ENCODE measurements at regions not wholly inside any gene's neighbourhood (a gene's known extent, or its start where the extent isn't known, plus 50 kb on each side); places are given as distances from the start of the nearest gene placed in this dataset.
"Not testable (repeated sequence)": the region's sequence is repeated elsewhere in the genome, so short reads cannot be mapped to it uniquely, and the experiment has no call there.

- Histone ChIP-seq H3K4me3 (ENCODE audit: low read depth in 2 of 2, low read length in 2 of 2) (no peak overlapping the region), H3K27ac (ENCODE audit: low read length) (no peak overlapping the region), H3K4me1 (ENCODE audit: control insufficient read depth, insufficient read depth, low read length) (no peaks in the 10 kb centered on the region), H3K27me3 (ENCODE audit: control insufficient read depth, insufficient read depth, low read length) (no peaks in the 10 kb centered on the region), H3K36me3 (ENCODE audit: control insufficient read depth, insufficient read depth, low read length) (no peaks in the 10 kb centered on the region), H3K9me3 (ENCODE audit: control insufficient read depth, insufficient read depth, low read depth, low read length) (no peaks in the 10 kb centered on the region)
- in situ Hi-C loops (cut with HindIII; ENCODE audit: low pct_unique_long_range_greater_than_20kb, low sequenced_read_pairs) (no loop called here), intact Hi-C loops (cut with micrococcal nuclease; ENCODE audit: unreplicated experiment) (no loop called here)
- no peak for DNase-seq (ENCODE audit: low read depth, low spot score)
- ATAC-seq, result no peak
- ChIA-PET POLR2A (no interaction called here), CTCF (no interaction called here)
- TF ChIP-seq CTCF (IDR thresholded peaks at IDR 0.05) (no peak), REST (IDR thresholded peaks at IDR 0.05; ENCODE audit: insufficient read depth in 1 of 2, low read depth in 2 of 2, low read length in 1 of 2) (no peak), TCF7L2 (IDR thresholded peaks at IDR 0.05; ENCODE audit: low read depth, low read length) (no peak)
- BruUV-seq (replicated peaks), result no TSS peak
Measured at GRCh38 chr5:113761594-113761993, 248.1 kb downstream of the YTHDC2 start.

GRCh38 chr5:113764382-113764781 lies 250.9 kb downstream of the YTHDC2 start:
- BruUV-seq (replicated peaks), result no TSS peak
- no peaks in the 10 kb centered on the region for H3K27me3 ChIP-seq (ENCODE audit: control insufficient read depth, insufficient read depth, low read length)
- CTCF ChIA-PET, result no interaction called here
- no peak overlapping the region for H3K27ac ChIP-seq (ENCODE audit: low read length)
- DNase-seq (ENCODE audit: low read depth, low spot score), result no peak
- TF ChIP-seq TCF7L2 (IDR thresholded peaks at IDR 0.05; ENCODE audit: low read depth, low read length), result no peak
- no peak for TF ChIP-seq CTCF (IDR thresholded peaks at IDR 0.05)
- TF ChIP-seq POLR2AphosphoS5 (IDR thresholded peaks at IDR 0.05; ENCODE audit: low read depth, low read length), result no peak
- TF ChIP-seq SIN3A (IDR thresholded peaks at IDR 0.05; ENCODE audit: borderline replicate concordance, insufficient read depth, low read depth, low read length), result no peak
- TF ChIP-seq REST (IDR thresholded peaks at IDR 0.05; ENCODE audit: insufficient read depth in 1 of 2, low read depth in 2 of 2, low read length in 1 of 2), result no peak
- in situ Hi-C loops (cut with HindIII; ENCODE audit: low pct_unique_long_range_greater_than_20kb, low sequenced_read_pairs) (no loop called here), intact Hi-C loops (cut with micrococcal nuclease; ENCODE audit: unreplicated experiment) (no loop called here)
- POLR2A ChIA-PET, result no interaction called here
- no peaks in the 10 kb centered on the region for H3K4me1 ChIP-seq (ENCODE audit: control insufficient read depth, insufficient read depth, low read length)
- H3K9me3 ChIP-seq (ENCODE audit: control insufficient read depth, insufficient read depth, low read depth, low read length), result no peaks in the 10 kb centered on the region
- no peaks in the 10 kb centered on the region for H3K36me3 ChIP-seq (ENCODE audit: control insufficient read depth, insufficient read depth, low read length)
- no peak for ATAC-seq
- H3K4me3 ChIP-seq (ENCODE audit: low read depth in 2 of 2, low read length in 2 of 2), result no peak overlapping the region

DNA sequence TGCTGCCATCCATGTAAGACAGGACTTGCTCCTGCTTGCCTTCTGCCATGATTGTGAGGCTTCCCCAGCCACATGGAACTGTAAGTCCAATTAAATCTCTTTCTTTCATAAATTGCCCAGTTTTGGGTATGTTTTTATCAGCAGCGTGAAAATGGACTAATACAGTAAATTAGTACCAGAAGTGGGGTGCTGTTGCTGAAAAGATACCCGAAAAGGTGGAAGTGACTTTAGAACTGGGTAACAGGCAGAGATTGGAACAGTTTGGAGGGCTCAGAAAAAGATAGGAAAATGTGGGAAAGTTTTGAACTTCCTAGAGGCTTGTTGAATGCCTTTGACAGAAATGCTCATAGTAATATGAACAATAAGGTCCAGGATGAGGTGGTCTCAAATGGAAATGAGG lies 253.3 kb downstream of the YTHDC2 start:
- POLR2A ChIA-PET; ATAC-seq; CTCF ChIA-PET; H3K4me3 ChIP-seq (ENCODE audit: low read depth in 2 of 2, low read length in 2 of 2); intact Hi-C loops (cut with micrococcal nuclease; ENCODE audit: unreplicated experiment); H3K27ac ChIP-seq (ENCODE audit: low read length); in situ Hi-C loops (cut with HindIII; ENCODE audit: low pct_unique_long_range_greater_than_20kb, low sequenced_read_pairs); H3K36me3 ChIP-seq (ENCODE audit: control insufficient read depth, insufficient read depth, low read length); BruUV-seq (replicated peaks); H3K9me3 ChIP-seq (ENCODE audit: control insufficient read depth, insufficient read depth, low read depth, low read length); H3K4me1 ChIP-seq (ENCODE audit: control insufficient read depth, insufficient read depth, low read length); DNase-seq (ENCODE audit: low read depth, low spot score); H3K27me3 ChIP-seq (ENCODE audit: control insufficient read depth, insufficient read depth, low read length): not testable (repeated sequence)

Measured in Panc1 (cell line).